GM19035 (cell line): ENCODE measurements at regions not wholly inside any gene's neighbourhood (a gene's known extent, or its start where the extent isn't known, plus 50 kb on each side); places are given as distances from the start of the nearest gene placed in this dataset.
"Not testable (repeated sequence)": the region's sequence is repeated elsewhere in the genome, so short reads cannot be mapped to it uniquely, and the experiment has no call there.

Experiments used
- ATAC-seq: cut with Tn5 transposase; IDR thresholded peaks from one replicate; pipeline ENCODE4 v1.9.1; 2021; ENCODE audit not compliant: unreplicated experiment

DNA sequence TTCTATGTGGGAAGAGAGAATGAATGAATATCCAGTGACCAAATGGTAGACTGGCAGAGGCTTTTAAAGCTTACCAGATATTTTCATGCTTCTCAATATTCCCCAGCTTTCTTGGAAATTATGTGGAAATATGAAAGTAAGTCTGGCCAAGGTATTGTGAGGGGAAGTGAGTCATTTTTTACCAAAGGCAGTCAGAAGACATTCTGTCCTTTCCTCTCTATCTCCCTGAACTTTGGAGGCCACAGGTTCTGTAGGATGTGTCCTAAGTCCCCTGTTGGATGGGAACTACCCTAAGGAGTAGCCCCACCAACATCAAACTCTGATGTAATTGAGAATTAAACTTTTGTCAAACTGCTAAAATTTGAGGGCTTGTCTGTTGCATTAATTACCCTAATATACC, 593.8 kb upstream of the NRSN1 start:
- no peak for ATAC-seq

GRCh38 chr6:23533311-23533710, 592.7 kb upstream of the NRSN1 start:
- ATAC-seq, result no peak

GRCh38 chr6:23533944-23534343, 592.1 kb upstream of the NRSN1 start:
- ATAC-seq, result no peak

DNA sequence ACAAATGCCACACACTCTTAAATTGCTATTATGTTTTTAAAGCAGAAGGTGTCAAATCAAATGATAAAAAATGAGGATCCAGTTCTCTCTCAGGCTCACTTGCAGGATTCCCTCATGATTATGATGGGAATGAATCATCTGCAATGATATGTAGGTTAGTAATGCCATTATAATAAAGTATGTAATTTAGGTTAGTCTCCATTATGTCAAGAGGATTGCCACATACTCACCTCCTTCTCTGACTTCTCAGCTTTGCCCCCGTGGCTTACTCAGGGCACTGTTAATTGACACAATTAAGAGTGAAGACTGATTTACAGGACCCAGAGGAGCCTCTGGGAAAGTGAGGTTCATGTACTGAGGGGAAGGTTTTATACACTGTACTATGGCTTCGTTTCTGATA, 591.7 kb upstream of the NRSN1 start:
- no peak for ATAC-seq

DNA sequence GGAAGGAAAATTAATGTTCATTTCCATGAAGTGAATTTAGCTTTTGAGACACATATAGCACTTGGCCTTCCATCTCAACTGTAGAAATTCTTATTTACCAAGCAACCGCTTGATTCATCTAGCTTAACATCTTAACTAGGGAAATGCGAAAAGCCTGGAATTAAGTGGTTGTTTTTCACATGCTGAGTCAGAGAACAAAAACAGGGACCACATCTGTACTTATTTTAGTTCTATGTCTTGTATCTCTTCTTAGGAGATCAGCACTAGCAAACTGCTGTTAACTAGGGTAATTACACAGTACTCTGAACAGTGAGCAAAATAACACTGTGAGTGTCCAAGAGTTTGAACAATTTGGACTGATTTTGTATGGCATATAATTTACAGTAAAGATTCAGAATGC, 590.9 kb upstream of the NRSN1 start:
- no peak for ATAC-seq

GRCh38 chr6:23537828-23538227, 588.2 kb upstream of the NRSN1 start:
- no peak for ATAC-seq

- no peak for ATAC-seq
Measured at GRCh38 chr6:23547851-23548250, 578.2 kb upstream of the NRSN1 start.

- not testable (repeated sequence) for ATAC-seq
Measured at GRCh38 chr6:23554953-23555352, 571.1 kb upstream of the NRSN1 start.

GRCh38 chr6:23559587-23560343, 566.2 kb upstream of the NRSN1 start:
- no peak for ATAC-seq

DNA sequence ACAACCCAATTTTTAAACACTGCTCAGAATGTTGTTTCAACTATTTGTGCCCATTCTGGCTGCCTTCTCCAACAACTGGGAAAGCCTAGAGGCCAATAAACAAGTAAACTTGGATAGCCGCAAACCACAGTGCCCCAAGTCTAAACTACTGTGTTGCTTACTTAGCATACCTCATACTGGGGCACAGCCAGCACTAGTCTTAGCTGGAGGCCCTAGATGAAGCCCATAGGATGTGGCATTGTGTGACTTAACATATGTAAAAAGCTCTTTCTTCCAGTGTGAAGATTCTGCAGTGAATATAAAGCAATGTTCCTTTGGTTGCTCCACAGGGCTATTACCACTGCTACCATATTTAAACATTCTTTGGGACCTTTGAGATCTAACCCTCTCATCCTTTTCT, 564.3 kb upstream of the NRSN1 start:
- ATAC-seq, result no peak

- no peak for ATAC-seq
Measured at GRCh38 chr6:23562554-23562953, 563.5 kb upstream of the NRSN1 start.

DNA sequence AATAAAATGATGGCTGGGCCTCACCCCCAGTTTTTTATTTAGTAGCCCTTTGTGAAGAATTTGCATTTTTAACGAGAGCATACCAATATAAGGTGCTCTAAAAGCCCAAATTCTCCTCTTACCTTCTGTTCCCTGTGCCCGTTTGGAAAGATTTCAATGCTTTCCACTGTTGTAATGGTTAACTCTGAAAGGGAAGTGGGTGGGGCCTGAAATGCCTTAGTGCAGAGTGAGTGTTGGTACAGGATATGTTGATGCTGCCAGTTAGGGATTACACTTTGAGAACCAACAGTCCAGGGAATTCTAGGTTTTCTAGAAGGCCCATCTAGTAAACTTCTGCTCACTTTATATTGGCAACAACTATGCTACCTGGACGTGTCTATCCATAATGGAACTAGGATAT, 562.7 kb upstream of the NRSN1 start:
- ATAC-seq, result no peak

GRCh38 chr6:23566418-23566817, 559.6 kb upstream of the NRSN1 start:
- ATAC-seq, result no peak

GRCh38 chr6:23568292-23568691, 557.7 kb upstream of the NRSN1 start:
- no peak for ATAC-seq

- ATAC-seq, result no peak
Measured at GRCh38 chr6:23584134-23584763, 541.8 kb upstream of the NRSN1 start.

DNA sequence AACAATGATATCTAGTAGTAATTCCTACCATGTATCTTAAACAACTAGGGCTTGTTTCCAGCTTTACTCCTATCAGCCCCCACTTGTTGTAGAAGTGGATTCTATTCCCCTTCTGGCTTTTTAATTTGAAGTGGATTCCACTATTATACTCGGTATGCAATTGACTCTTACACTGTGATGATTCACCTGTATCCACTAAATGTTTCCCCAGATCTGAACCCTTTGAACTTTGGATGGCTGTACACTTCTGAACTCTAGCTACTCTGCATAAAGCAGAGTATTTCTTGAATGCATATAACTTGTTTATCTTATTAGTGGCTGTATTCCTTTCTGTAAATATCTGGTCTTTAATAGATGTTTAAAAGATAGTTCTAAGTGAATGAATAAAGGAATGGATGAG, 538.4 kb upstream of the NRSN1 start:
- no peak for ATAC-seq

DNA sequence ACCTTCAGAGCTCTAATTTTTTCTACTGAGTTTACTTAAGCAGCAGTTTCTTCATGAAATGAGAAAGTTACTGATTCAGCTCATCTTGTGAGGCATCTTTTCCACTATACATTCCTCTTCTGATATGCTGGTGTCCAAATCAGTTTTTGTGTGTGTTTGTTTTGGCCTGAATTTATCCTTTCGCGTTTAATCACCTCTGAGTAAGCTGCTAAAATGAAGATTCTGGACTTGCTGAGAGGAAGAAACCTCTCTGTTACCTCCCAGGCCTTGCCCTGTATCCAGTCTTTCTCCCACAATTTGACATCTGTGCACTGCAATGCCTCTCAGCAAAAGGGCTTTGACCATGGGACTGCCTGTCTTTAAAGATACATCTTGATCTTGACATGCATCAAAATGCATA, 536.2 kb upstream of the NRSN1 start:
- no peak for ATAC-seq

DNA sequence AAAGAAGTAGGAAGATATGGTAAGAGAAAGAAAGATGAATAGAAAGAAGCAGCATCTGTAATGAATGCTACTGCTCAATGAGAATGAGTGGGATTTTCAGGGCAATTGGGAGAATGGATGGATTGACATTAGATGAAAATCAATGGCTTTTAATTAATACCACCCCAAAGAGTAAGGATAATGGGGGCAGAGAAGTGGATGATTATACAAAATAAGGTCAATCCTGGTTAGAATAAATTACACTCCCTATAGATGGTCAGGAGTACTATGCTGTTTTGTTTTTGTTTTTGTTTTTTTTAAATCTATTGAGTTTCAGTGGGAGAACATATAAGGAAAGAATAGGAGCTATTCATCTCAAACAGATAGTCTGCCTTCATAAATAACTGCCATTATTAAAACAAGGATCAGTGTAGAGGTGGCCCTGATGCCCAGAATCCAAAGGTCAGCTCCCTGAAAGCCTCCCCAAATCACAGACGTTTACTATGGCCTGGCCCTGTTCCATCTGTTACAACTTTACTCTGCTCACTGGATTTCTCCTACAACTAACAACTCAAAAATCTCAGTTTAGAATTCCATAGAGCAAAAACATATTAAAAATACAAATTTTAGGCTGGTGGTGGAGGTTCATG, 535.4 kb upstream of the NRSN1 start:
- ATAC-seq, result no peak

- ATAC-seq, result no peak
Measured at GRCh38 chr6:23591761-23592160, 534.3 kb upstream of the NRSN1 start.

DNA sequence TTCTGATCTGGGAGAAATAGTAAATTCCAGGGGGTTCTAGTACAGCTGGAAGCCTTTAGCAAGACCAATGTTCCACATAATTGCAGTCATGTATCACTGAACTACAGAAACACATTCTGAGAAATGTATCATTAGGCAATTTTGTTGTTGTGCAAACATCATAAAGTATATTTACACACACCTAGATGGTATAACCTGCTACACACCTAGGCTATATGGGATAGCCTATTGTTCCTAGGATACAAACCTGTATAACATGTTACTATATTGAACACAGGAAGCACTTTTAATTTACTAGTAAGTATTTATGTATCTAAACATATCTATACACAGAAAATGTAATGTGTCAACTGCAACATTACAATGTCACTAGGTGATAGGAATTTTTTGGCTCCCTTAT, 525.9 kb upstream of the NRSN1 start:
- no peak for ATAC-seq

- ATAC-seq, result no peak
Measured at GRCh38 chr6:23601811-23602345, 524.1 kb upstream of the NRSN1 start.

- ATAC-seq, result no peak
Measured at GRCh38 chr6:23608931-23609435, 517.0 kb upstream of the NRSN1 start.
